ENCODE measurements at regions not wholly inside any gene's neighbourhood (a gene's known extent, or its start where the extent isn't known, plus 50 kb on each side); places are given as distances from the start of the nearest gene placed in this dataset.
A peak's percentile ranks its signal among the peaks of the same experiment; 100 is the strongest.

GRCh38 chr2:224271617-224272236, 130.2 kb downstream of the FAM124B start:
- Histone ChIP-seq H3K4me3 (ENCODE audit: insufficient read depth, low read depth, low read length) (no peak overlapping the region), H3K4me2 (ENCODE audit: low read length) (no peak overlapping the region), H3K27ac (ENCODE audit: low read depth, low read length) (no peak overlapping the region), H2AFZ (ENCODE audit: low read depth, low read length) (no peak overlapping the region), H4K20me1 (ENCODE audit: insufficient read depth, low read length) (no peaks in the 10 kb centered on the region), H3K79me2 (ENCODE audit: insufficient read depth, low read length) (no peaks in the 10 kb centered on the region), H3K9me3 (ENCODE audit: insufficient read depth, low read depth, low read length) (no peaks in the 10 kb centered on the region), H3K36me3 (ENCODE audit: insufficient read depth, low read length) (no peaks in the 10 kb centered on the region), H3K9ac (ENCODE audit: low read length) (no peak overlapping the region), H3K27me3 (ENCODE audit: insufficient read depth, low read length) (no peaks in the 10 kb centered on the region), H3K4me1 (ENCODE audit: insufficient read depth, low read length) (peaks cover 8% of the 10 kb centered on the region)
- no peaks in the 10 kb centered on the region for H3K27me3 Mint-ChIP-seq (ENCODE audit: low read depth, unreplicated experiment)
- TF ChIP-seq CTCF (IDR thresholded peaks at IDR 0.05; ENCODE audit: insufficient read depth, low read depth, low read length), result no peak
- no peak for TF ChIP-seq EZH2 (IDR thresholded peaks at IDR 0.05; ENCODE audit: insufficient read depth, low read length)
- FAIRE-seq (no peak), DNase-seq (ENCODE audit: low read depth) (no peak)
- no peaks in the 10 kb centered on the region for H3K36me3 Mint-ChIP-seq (ENCODE audit: low read depth, unreplicated experiment)
- H3K4me3 Mint-ChIP-seq (ENCODE audit: unreplicated experiment), result no peak overlapping the region
- H3K9me3 Mint-ChIP-seq (ENCODE audit: unreplicated experiment), result no peaks in the 10 kb centered on the region
- H3K27ac Mint-ChIP-seq (ENCODE audit: unreplicated experiment), result peak overlapping the region; percentile 21
- H3K4me1 Mint-ChIP-seq (ENCODE audit: low read depth, unreplicated experiment), result peaks cover 10% of the 10 kb centered on the region

GRCh38 chr2:224268441-224268840, 133.5 kb downstream of the FAM124B start:
- peak overlapping the region; percentile 54 for H2AFZ ChIP-seq (ENCODE audit: low read depth, low read length)
- no peak overlapping the region for H3K9ac ChIP-seq (ENCODE audit: low read length)
- no peak overlapping the region for H3K4me3 Mint-ChIP-seq (ENCODE audit: unreplicated experiment)
- H3K9me3 Mint-ChIP-seq (ENCODE audit: unreplicated experiment), result no peaks in the 10 kb centered on the region
- no peaks in the 10 kb centered on the region for H3K36me3 Mint-ChIP-seq (ENCODE audit: low read depth, unreplicated experiment)
- TF ChIP-seq EZH2 (IDR thresholded peaks at IDR 0.05; ENCODE audit: insufficient read depth, low read length) (no peak), CTCF (IDR thresholded peaks at IDR 0.05; ENCODE audit: insufficient read depth, low read depth, low read length) (no peak)
- no peaks in the 10 kb centered on the region for H3K79me2 ChIP-seq (ENCODE audit: insufficient read depth, low read length)
- peak overlapping the region; percentile 67 for H3K4me2 ChIP-seq (ENCODE audit: low read length)
- peak overlapping the region; percentile 38 for H3K27ac Mint-ChIP-seq (ENCODE audit: unreplicated experiment)
- no peaks in the 10 kb centered on the region for H3K9me3 ChIP-seq (ENCODE audit: insufficient read depth, low read depth, low read length)
- H4K20me1 ChIP-seq (ENCODE audit: insufficient read depth, low read length), result no peaks in the 10 kb centered on the region
- peaks cover 8% of the 10 kb centered on the region for H3K4me1 ChIP-seq (ENCODE audit: insufficient read depth, low read length)
- H3K27me3 ChIP-seq (ENCODE audit: insufficient read depth, low read length), result no peaks in the 10 kb centered on the region
- H3K4me1 Mint-ChIP-seq (ENCODE audit: low read depth, unreplicated experiment), result peaks cover 18% of the 10 kb centered on the region
- DNase-seq (ENCODE audit: low read depth) (peak; percentile 91), FAIRE-seq (no peak)
- peak overlapping the region; percentile 59 for H3K27ac ChIP-seq (ENCODE audit: low read depth, low read length)
- no peak overlapping the region for H3K4me3 ChIP-seq (ENCODE audit: insufficient read depth, low read depth, low read length)
- no peaks in the 10 kb centered on the region for H3K27me3 Mint-ChIP-seq (ENCODE audit: low read depth, unreplicated experiment)
- H3K36me3 ChIP-seq (ENCODE audit: insufficient read depth, low read length), result no peaks in the 10 kb centered on the region

- no peak overlapping the region for H3K4me2 ChIP-seq (ENCODE audit: low read length)
- no peak overlapping the region for H3K27ac ChIP-seq (ENCODE audit: low read depth, low read length)
- Mint-ChIP-seq H3K27ac (ENCODE audit: unreplicated experiment) (no peak overlapping the region), H3K4me1 (ENCODE audit: low read depth, unreplicated experiment) (peaks cover 8% of the 10 kb centered on the region), H3K27me3 (ENCODE audit: low read depth, unreplicated experiment) (no peaks in the 10 kb centered on the region), H3K4me3 (ENCODE audit: unreplicated experiment) (no peak overlapping the region), H3K36me3 (ENCODE audit: low read depth, unreplicated experiment) (no peaks in the 10 kb centered on the region), H3K9me3 (ENCODE audit: unreplicated experiment) (no peaks in the 10 kb centered on the region)
- no peaks in the 10 kb centered on the region for H3K27me3 ChIP-seq (ENCODE audit: insufficient read depth, low read length)
- H4K20me1 ChIP-seq (ENCODE audit: insufficient read depth, low read length), result no peaks in the 10 kb centered on the region
- peaks cover 8% of the 10 kb centered on the region for H3K4me1 ChIP-seq (ENCODE audit: insufficient read depth, low read length)
- no peaks in the 10 kb centered on the region for H3K79me2 ChIP-seq (ENCODE audit: insufficient read depth, low read length)
- no peaks in the 10 kb centered on the region for H3K9me3 ChIP-seq (ENCODE audit: insufficient read depth, low read depth, low read length)
- FAIRE-seq (peak; percentile 50), DNase-seq (ENCODE audit: low read depth) (no peak)
- TF ChIP-seq CTCF (IDR thresholded peaks at IDR 0.05; ENCODE audit: insufficient read depth, low read depth, low read length) (no peak), EZH2 (IDR thresholded peaks at IDR 0.05; ENCODE audit: insufficient read depth, low read length) (no peak)
- no peaks in the 10 kb centered on the region for H3K36me3 ChIP-seq (ENCODE audit: insufficient read depth, low read length)
- no peak overlapping the region for H3K4me3 ChIP-seq (ENCODE audit: insufficient read depth, low read depth, low read length)
- H3K9ac ChIP-seq (ENCODE audit: low read length), result no peak overlapping the region
- no peak overlapping the region for H2AFZ ChIP-seq (ENCODE audit: low read depth, low read length)
Observed at GRCh38 chr2:224264259-224264658, 137.6 kb downstream of the FAM124B start.

All from astrocyte (in vitro differentiated cells and primary cell).